Epithelial cell of prostate (primary cell): ENCODE measurements at regions not wholly inside any gene's neighbourhood (a gene's known extent, or its start where the extent isn't known, plus 50 kb on each side); places are given as distances from the start of the nearest gene placed in this dataset.

Experiments
- DNase-seq: peaks from one replicate; pipeline ENCODE4 v3.0.0-alpha.2; 2011; ENCODE audit warnings: low read depth, low spot score
- H3K27ac ChIP-seq: fragments of 450-650 bp; 2 replicates; pipeline ENCODE4 v1.5.1; 2017; ENCODE audit warnings: mild to moderate bottlenecking

- H3K27ac ChIP-seq = no peak overlapping the region
- DNase-seq = peak; percentile 27
Measured at GRCh38 chr5:175202463-175203068, 241.4 kb downstream of the DRD1 start.

GRCh38 chr5:175201393-175201792 lies 242.6 kb downstream of the DRD1 start:
- no peak overlapping the region for H3K27ac ChIP-seq
- DNase-seq = no peak

- DNase-seq = no peak
Measured at GRCh38 chr5:175195698-175196656, 248.0 kb downstream of the DRD1 start.

GRCh38 chr5:175181331-175181730 lies 262.7 kb downstream of the DRD1 start:
- no peak overlapping the region for H3K27ac ChIP-seq
- no peak for DNase-seq

More at GRCh38 chr5:175195698-175196656, 248.0 kb downstream of the DRD1 start:
- H3K27ac ChIP-seq = no peak overlapping the region

- no peak overlapping the region for H3K27ac ChIP-seq
- DNase-seq = no peak
Measured at GRCh38 chr5:175170899-175171298, 273.1 kb downstream of the DRD1 start.

GRCh38 chr5:175168882-175169507 lies 275.0 kb downstream of the DRD1 start:
- no peak overlapping the region for H3K27ac ChIP-seq
- no peak for DNase-seq

GRCh38 chr5:175166026-175166425 lies 278.0 kb downstream of the DRD1 start:
- no peak for DNase-seq
- no peak overlapping the region for H3K27ac ChIP-seq

- no peak overlapping the region for H3K27ac ChIP-seq
- DNase-seq = no peak
Measured at GRCh38 chr5:175163586-175164275, 280.3 kb downstream of the DRD1 start.

- no peak for DNase-seq
- no peak overlapping the region for H3K27ac ChIP-seq
Measured at GRCh38 chr5:175162036-175162435, 281.9 kb downstream of the DRD1 start.

- no peak overlapping the region for H3K27ac ChIP-seq
- DNase-seq = no peak
Measured at GRCh38 chr5:175159956-175160355, 284.0 kb downstream of the DRD1 start.

GRCh38 chr5:175148636-175149172 lies 295.3 kb downstream of the DRD1 start:
- DNase-seq = no peak
- no peak overlapping the region for H3K27ac ChIP-seq

GRCh38 chr5:175146733-175147132 lies 297.2 kb downstream of the DRD1 start:
- DNase-seq = no peak
- no peak overlapping the region for H3K27ac ChIP-seq

- no peak overlapping the region for H3K27ac ChIP-seq
- no peak for DNase-seq
Measured at GRCh38 chr5:175141421-175141820, 302.6 kb downstream of the DRD1 start.

GRCh38 chr5:175133185-175133584 lies 310.8 kb downstream of the DRD1 start:
- no peak overlapping the region for H3K27ac ChIP-seq
- DNase-seq = no peak

GRCh38 chr5:175131432-175131831 lies 312.6 kb downstream of the DRD1 start:
- no peak overlapping the region for H3K27ac ChIP-seq
- DNase-seq = no peak

- H3K27ac ChIP-seq = no peak overlapping the region
- no peak for DNase-seq
Measured at GRCh38 chr5:175129619-175130018, 314.4 kb downstream of the DRD1 start.

GRCh38 chr5:175129121-175129520 lies 314.9 kb downstream of the DRD1 start:
- H3K27ac ChIP-seq = no peak overlapping the region
- no peak for DNase-seq

GRCh38 chr5:175124821-175125220 lies 319.2 kb downstream of the DRD1 start:
- no peak for DNase-seq

GRCh38 chr5:175124251-175124813 lies 319.6 kb downstream of the DRD1 start:
- no peak overlapping the region for H3K27ac ChIP-seq
- no peak for DNase-seq

More at GRCh38 chr5:175124821-175125220, 319.2 kb downstream of the DRD1 start:
- H3K27ac ChIP-seq = no peak overlapping the region

- no peak for DNase-seq
- no peak overlapping the region for H3K27ac ChIP-seq
Measured at GRCh38 chr5:175123542-175123941, 320.4 kb downstream of the DRD1 start.
